Head of caudate nucleus (tissue), 42 donors: ENCODE measurements at regions not wholly inside any gene's neighbourhood (a gene's known extent, or its start where the extent isn't known, plus 50 kb on each side); places are given as distances from the start of the nearest gene placed in this dataset.

Source experiments
- DNase-seq, 42 donors: peaks; one replicate each; pipeline versions ENCODE4 v3.0.0 to v3.0.0-alpha.2; 2020 to 2021; ENCODE audit warnings: mixed read lengths in 7 of 42
- intact Hi-C: fragments of 100-400 bp; cut with DNase I; formaldehyde crosslinking; loops from one replicate; pipeline ENCODE4 v1.15.0; 2022

DNA sequence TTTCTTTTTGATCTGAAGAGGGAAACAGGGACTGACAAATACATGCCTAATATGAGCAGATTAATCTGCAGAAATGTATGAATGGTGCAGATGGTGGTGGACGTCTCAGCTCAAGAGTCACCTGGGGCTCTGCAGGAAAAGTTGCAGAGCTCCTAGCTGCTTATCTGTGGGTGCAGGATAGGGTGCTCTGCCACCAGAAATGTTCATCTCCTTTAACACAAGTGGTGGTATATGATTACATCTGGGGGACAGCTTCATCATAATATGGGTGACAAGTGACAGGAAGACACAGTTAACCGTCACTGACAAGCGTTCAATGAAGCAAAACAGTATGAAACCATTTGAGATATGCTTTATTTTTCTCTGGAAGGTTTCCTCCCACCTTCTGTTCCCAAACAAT lies 121.2 kb upstream of the LINC00305 start:
- intact Hi-C loops = no loop called here

DNA sequence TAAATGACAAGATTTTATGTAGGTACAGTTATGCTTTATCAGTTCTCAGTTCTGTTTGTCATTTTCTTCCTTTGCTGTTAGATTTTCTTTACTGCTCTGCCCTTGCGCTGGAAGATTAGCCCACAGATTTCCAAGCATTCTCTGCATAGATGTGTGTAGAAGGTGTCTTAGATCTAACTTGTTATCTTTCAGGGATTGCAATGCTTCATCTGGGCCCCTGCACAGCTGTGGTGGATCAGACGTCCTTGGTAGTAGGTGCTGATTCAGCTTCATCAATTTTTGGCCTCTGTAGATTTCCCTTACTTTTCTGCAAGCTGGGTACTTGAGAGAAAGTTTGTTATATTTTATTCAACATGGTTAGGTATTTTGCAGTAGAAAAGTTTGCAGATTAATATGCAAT lies 115.3 kb upstream of the LINC00305 start:
- intact Hi-C loops = no loop called here
- DNase-seq = no peak

More for the DNA sequence above, 121.2 kb upstream of the LINC00305 start:
- DNase-seq = no peak

DNA sequence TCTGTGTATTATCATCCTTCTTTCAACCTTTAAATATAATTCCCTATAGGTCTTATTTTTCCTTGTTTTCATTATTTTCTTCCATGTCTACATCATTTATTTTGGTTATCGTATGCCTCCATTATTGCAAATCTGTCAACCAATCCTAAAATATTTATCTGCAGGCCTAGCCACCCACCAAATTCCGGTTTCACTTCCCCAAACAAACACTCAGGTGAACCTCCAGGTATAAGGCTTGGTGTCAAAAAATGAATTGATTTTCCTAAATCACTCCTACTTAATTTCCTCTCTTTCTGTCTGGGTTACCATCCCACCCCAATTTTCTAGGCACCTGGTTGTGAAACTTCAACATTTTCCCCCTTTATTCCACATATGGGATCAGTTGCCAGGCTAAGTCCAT lies 111.9 kb upstream of the LINC00305 start:
- no peak for DNase-seq
- intact Hi-C loops = no loop called here

DNA sequence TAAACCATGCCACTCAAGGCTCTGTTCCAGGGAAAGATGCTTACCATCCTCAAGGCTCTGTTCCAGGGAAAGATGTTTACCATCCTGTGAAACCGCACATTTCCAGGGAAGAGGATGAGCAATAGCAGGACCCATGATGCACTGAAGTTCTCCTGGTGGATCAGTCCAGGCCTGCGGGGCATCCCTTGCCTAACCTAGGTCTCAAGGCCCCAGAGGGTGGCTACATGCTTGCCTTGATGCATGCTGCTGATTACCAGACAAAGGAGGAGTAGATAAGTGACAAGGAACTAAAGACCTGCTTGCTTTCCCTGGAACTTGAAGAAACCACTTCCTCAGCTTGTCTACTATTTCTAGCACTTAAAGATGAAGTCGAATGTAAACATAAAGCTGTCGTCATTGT lies 111.0 kb upstream of the LINC00305 start:
- intact Hi-C loops = no loop called here
- DNase-seq = no peak

DNA sequence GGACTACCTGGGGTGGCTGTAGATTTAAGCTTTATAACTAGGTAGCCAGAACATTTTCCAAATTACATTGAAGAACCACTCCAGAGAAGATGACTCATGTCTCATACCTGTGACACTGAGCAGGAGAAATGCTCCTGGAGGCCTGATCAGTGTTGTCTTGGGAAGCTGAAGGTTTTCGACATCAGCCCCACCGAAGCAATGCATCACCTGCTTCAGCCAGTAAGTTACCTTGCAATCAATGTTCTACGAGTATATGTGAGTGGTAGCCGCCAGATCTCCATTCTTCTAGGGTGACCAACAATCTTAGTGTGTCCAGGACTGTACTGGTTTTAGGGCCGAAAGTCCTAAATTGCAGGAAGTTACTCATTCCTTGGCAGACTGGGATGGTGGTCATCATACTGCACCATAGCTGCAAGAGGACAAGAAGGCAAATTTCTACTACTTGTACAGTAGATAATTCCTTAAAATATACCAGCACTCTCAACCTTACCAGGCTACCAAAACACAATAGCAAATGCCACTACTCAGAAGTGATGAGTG lies 109.3 kb upstream of the LINC00305 start:
- no peak for DNase-seq
- intact Hi-C loops = no loop called here

DNA sequence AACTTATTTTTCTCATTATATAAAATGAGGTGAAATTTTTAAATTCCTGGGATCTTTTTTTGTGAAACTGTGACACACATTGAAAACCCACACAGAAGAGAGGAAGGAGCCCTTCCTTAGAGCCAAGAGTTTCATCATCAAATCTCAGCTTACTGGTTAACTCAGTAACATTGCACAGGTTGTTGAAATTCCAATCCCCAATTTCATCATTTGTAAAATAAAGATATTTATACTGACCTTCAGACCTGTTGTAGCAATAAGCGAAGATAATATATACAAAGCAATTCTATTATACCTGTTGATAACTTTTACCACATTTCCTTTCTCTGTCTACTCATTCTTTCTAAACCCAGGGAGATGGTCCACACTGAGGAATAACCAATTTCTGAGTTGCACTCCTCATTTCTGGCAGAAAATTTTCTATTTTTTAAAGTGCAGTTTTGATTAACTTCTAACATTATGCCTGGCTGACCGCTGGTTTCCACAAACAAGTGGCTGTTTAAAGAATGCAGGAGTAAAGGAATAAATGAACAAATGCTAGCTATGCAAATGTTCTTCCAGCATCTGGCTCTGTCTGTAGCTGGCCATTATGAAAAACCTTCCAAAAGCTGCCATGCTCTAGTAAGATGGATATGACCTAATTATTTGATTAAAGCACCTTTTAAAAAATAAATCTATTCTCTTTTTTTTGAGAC lies 105.7 kb upstream of the LINC00305 start:
- no peak for DNase-seq
- intact Hi-C loops = no loop called here

DNA sequence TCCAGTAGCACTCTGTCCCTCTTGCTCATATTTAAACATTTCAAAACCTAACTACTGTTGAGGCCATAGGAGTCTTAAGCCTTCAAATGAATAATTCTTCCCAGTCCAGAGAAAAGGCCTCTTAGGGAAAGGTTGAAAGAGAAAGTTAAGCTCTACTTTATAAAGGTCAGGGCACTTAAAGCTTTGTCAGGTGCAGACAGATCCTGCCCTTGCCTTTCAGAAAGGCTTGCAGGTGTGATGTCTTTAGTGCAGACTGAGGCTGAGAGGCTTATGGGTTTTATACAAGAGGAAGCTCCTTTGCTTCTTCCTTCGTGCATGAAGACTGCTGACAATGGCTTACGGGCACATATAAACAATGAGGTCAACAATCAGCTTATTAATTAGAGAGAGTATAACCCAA lies 105.0 kb upstream of the LINC00305 start:
- intact Hi-C loops = no loop called here
- DNase-seq = no peak

DNA sequence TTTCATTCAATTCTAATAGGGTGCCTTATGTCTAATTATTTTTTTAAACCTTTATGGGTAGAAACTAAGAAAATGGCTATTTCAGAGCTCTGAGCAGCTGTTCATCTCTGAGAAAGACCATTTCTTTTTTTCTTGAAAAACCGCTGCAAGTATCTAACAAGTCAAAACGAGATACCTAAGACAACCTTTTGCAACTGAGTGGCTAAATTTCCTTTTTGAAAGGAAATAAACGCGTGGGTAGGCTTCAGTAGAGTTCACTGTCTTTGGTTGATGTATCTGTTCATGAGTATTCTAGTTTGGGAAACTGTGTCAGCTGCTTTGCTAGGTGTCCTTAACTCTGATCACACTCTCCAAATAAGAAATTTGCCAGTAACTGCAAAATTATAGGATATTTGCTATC lies 104.3 kb upstream of the LINC00305 start:
- intact Hi-C loops = no loop called here
- DNase-seq = no peak

DNA sequence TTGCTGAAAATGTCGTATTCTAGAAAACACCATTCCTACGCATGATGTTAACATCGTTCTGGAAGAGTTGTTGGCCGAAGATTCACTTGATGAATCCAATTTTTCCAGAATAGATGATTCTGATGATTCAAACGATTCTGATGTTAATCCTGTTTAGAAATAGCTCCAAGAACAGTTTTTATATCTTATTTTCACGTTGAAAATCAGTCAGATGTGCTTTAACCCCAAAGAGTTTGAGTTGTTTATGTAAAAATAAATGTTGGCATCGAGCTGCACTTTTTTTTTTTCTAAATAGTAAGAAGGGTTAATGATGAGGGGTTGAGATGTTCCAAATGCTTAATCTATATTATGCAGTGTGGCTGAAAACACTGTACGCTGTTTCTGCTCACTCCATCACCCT lies 99.9 kb upstream of the LINC00305 start:
- DNase-seq = no peak

DNA sequence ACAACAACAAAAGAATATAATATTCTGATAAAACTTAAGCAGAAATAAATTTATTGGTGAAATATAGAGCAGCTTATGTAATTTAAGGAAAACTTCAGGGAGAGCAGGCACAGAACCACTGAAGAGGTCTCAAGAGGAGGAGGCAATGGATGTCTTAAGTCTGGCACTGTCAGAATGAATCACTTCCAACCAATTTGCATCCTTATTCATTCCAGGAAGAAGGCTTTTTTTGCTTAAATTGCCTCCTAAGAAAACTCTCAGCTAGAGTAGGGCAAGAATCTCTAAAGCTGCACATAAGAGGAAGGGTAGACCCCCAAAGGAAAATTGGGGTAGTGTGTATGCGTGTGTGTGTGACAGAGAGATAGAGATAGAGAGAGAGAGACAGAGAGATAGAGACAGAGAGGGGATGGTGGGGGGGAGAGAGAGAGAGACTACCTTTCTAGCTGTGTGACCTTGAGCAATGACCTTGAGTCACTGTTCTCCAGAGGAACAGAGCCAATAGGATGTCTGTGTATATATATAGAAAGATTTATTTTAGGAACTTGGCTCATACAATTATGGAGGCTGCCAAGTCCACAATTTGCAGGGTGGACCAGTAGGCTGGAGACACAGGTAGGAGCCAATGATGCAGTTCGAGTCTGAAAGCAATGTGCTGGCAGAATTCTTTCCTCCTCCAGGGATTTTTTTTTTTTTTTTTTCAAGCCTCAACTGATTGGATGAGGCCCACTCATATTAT lies 96.4 kb upstream of the LINC00305 start:
- intact Hi-C loops = no loop called here
- DNase-seq = peak in 4 of 42 donors; percentile 22 to 55 (median 33)

More for the DNA sequence above, 99.9 kb upstream of the LINC00305 start:
- intact Hi-C loops = no loop called here

DNA sequence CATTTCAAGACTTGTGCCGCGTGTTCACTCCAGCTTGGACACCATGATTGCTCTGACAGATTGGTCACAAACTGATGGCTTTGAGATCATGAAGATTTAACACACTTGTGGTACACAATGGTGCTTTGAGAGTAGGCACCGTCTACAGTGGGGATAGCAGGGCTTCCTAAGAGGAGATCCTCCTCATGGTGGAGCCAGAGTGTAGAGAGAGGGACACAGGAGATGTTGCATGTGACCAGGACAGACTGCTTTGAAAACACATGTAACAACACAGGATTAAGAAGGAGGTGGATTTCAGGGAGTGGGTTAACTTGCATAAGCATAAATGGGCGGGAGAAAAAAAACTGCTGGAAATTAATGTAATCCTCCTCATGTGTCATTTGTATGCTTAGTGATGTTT lies 95.7 kb upstream of the LINC00305 start:
- intact Hi-C loops = no loop called here
- peak in 6 of 42 donors; percentile 14 to 33 (median 20) for DNase-seq

DNA sequence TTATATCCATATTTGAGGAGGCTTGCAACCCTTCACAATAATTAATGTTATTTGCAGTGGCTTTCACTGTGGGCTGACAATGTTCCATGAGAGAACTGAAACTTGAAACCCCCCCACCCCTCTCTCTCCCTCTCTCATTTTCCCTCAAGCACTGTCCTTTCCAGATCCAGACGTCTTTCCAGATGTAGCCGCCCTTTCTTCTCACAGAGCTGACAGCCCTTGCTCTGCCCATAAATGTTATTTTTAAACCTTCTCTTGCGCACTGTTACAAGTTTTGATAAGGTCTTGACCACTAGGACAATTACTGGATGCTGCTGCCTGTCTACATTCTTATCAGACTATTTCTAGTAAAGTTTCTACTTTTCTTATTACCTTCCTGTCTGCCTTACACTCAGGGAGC lies 91.4 kb upstream of the LINC00305 start:
- intact Hi-C loops = no loop called here
- no peak for DNase-seq

DNA sequence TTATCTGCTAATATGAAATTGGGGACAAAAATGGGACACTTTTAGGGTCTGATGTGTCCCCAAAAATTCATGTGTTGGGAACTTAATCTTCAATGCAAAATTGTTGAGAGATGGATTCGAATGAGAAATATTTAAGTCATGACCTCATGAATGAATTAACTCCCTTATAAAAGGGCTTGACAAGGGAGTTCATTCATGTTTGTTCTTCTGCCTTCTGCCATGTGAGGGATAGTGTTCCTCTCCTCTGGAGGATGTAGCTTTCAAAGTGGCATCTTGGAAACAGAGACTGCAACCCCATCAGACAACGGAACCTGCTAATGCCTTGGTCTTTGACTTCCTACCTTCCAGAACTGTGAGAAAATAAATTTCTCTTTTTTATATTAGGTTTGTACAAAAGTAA lies 89.2 kb upstream of the LINC00305 start:
- intact Hi-C loops = no loop called here
- DNase-seq = no peak

DNA sequence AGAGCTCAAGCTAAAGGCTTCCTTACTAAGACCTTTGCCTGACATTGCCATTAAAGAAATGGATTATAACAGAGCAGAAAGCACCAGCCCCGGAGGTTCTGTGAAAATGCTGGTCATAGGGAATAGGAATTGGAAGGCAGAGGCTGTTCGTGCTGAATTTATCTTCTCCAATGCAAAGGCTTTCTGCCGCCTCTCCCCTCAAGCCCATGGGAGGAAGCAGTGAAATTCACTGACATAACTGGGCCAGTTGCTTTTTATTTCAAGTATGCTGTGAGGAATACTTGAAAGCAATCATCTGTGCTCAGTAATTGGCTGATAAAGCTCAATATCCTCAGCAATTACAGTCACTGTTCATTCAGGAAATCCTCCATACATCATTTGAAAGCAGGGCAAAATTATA lies 85.4 kb upstream of the LINC00305 start:
- DNase-seq = peak in 21 of 42 donors; percentile 3 to 63 (median 22)
- intact Hi-C loops = no loop called here

DNA sequence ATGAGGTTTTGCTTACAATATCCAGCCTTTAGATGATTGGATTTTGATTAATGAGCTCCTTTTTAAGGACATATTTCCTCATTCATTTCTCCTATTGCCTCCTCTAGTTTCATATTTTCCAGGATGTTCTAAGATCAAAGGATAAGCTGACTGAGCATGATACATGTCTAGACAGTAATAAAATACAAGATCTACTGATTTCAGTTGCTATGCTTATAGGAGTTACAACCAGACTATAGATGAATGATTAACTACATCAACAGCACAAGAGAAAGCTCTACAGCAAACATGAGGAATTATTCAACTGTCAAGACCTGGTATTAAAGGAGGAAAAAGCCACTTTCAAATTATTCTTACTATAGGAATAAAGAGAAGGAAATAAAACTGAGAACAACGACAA lies 85.0 kb upstream of the LINC00305 start:
- DNase-seq = no peak
- intact Hi-C loops = no loop called here

DNA sequence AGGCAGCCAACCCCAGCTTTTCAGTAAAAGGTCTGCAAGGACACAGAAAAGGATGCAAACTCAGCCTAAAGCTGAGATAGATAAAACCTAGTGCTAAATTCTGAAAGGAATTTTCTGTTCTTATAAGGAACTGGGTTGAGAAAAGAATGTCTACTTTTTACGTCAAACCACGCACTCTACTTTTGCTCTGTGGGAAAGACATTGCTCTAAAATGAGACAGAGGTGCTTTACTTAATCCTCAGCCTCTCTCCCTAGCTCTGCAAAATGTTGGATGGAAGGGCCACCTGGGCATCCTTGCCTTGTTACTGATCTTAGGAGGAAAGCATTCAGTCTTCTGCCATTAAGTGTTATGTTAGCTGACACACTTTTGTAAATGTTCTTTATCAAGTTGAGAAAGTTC lies 72.1 kb upstream of the LINC00305 start:
- DNase-seq = no peak
- intact Hi-C loops = no loop called here

DNA sequence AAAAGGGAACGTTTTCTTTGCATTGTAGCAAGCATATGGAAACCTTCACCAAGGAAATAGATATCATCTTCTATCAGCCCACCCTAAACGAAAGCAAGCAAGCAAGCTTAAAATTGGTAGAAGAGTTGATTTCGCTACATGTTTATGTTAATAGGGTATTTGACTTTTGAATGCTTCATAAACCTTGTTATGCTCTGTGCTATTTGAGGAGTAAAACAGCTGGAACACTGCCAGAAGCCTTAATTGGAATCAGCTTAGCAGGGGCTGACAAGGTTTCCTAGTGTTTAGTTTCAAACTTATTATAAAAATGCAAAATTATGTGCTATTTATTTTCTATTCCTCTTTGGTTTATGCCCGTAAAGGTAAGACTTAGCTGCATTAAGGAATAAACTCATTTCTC lies 70.6 kb upstream of the LINC00305 start:
- intact Hi-C loops = no loop called here
- DNase-seq = no peak

DNA sequence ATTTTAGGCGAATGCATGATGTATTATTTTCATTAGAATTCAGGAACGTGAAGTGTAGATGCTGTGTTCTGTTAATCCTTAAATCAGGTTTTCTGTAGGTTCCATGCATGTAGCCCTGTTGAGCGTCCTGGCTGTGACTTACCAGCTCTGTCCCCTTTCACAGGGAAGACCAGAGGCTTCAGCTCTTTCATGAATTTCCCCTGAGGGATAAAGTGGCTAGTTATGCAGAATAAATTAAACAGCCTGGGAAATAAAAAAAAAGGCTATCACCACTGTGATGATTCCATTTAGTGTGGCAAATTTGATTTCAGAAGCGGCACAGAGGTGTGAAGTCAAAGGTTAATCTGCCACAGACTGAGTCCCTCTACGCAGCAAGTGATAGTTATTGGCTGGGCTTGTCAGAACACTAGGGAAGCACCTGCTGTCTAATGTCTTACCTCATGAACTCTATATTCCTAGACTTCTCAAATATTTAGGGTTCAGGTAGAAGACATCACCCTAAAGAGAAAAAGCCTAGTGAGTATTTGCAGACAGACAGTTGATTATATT lies 61.6 kb upstream of the LINC00305 start:
- intact Hi-C loops = no loop called here
- no peak for DNase-seq

DNA sequence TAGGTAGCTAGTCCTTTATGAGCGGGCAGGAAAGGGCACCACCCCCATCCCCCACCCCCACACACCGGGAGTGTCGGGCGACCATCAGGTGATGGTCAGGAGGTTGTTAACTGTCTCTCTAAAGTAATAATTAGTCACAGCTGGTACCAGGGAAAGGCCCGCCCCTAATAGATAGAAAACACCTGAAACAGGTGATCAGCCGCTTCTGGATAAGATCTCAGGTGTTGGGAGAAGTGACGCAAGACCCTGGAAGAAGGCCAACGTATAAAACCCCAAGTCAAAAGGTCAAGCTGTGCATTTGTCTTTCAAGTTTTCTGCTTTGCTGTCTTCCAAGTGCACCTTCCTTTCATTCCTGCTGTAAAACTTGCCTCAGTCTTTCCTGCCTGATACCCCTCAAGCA lies 59.6 kb upstream of the LINC00305 start:
- DNase-seq = no peak
- intact Hi-C loops = no loop called here

DNA sequence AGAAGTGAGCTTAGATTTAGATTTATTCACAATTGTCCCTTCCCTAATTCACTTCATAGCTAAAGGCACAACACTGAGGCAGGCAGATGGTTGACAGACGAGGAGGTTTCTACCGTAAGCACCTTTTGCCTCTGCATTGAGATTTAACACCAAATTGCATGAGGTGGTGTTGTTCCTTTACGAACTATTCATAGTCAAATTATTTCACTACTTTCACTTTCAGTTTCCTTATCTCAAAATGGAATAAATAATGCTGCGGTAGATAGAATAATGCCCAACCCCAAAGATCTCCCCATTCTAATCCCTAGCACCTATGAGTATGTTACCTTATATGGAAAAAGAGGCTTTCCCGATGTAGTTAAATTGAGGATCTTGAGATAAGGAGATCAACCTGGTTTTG lies 58.9 kb upstream of the LINC00305 start:
- intact Hi-C loops = no loop called here

More for the DNA sequence above, 58.9 kb upstream of the LINC00305 start:
- DNase-seq = no peak
